GM12864 (cell line): ENCODE measurements at regions not wholly inside any gene's neighbourhood (a gene's known extent, or its start where the extent isn't known, plus 50 kb on each side); places are given as distances from the start of the nearest gene placed in this dataset.

Experiments used
- DNase-seq: peaks from one replicate; pipeline ENCODE4 v3.0.0-alpha.2; 2011; ENCODE audit warnings: low read depth
- H3K4me3 ChIP-seq: 2 replicates; pipeline ENCODE4 v1.5.1; 2011; ENCODE audit warnings: mild to moderate bottlenecking, low read depth, low read length, control low read depth
- CTCF ChIP-seq: IDR thresholded peaks from 2 replicates; pipeline ENCODE4 v1.5.1; 2011; ENCODE audit warnings: low read depth, mild to moderate bottlenecking, moderate library complexity, low read length, control low read depth, inconsistent platforms; ENCODE audit errors: missing control alignments

GRCh38 chr5:28500511-28500910, 1462.1 kb upstream of the CDH9 start:
- no peak for DNase-seq
- TF ChIP-seq CTCF: no peak
- H3K4me3 ChIP-seq: no peak overlapping the region

- TF ChIP-seq CTCF: no peak
These were observed 1461.4 kb upstream of the CDH9 start for GRCh38 chr5:28499766-28500290.

GRCh38 chr5:28495876-28496275, 1457.5 kb upstream of the CDH9 start:
- no peak for TF ChIP-seq CTCF
- no peak for DNase-seq
- H3K4me3 ChIP-seq: no peak overlapping the region

More at GRCh38 chr5:28499766-28500290, 1461.4 kb upstream of the CDH9 start:
- DNase-seq: no peak
- H3K4me3 ChIP-seq: no peak overlapping the region

GRCh38 chr5:28493456-28493855, 1455.1 kb upstream of the CDH9 start:
- no peak for TF ChIP-seq CTCF
- DNase-seq: no peak
- H3K4me3 ChIP-seq: no peak overlapping the region

GRCh38 chr5:28488752-28489151, 1450.4 kb upstream of the CDH9 start:
- no peak for TF ChIP-seq CTCF
- no peak overlapping the region for H3K4me3 ChIP-seq
- no peak for DNase-seq

- no peak for DNase-seq
These were observed 1445.1 kb upstream of the CDH9 start for GRCh38 chr5:28483327-28484025.

More at GRCh38 chr5:28483327-28484025, 1445.1 kb upstream of the CDH9 start:
- no peak overlapping the region for H3K4me3 ChIP-seq
- no peak for TF ChIP-seq CTCF
